Putamen (tissue), 1 donor: ENCODE measurements at regions not wholly inside any gene's neighbourhood (a gene's known extent, or its start where the extent isn't known, plus 50 kb on each side); places are given as distances from the start of the nearest gene placed in this dataset.
"Not testable (repeated sequence)": the region's sequence is repeated elsewhere in the genome, so short reads cannot be mapped to it uniquely, and the experiment has no call there.

Experiments
- DNase-seq: peaks from one replicate; pipeline ENCODE4 v3.0.0-alpha.2; 2016; ENCODE audit warnings: low spot score

DNA sequence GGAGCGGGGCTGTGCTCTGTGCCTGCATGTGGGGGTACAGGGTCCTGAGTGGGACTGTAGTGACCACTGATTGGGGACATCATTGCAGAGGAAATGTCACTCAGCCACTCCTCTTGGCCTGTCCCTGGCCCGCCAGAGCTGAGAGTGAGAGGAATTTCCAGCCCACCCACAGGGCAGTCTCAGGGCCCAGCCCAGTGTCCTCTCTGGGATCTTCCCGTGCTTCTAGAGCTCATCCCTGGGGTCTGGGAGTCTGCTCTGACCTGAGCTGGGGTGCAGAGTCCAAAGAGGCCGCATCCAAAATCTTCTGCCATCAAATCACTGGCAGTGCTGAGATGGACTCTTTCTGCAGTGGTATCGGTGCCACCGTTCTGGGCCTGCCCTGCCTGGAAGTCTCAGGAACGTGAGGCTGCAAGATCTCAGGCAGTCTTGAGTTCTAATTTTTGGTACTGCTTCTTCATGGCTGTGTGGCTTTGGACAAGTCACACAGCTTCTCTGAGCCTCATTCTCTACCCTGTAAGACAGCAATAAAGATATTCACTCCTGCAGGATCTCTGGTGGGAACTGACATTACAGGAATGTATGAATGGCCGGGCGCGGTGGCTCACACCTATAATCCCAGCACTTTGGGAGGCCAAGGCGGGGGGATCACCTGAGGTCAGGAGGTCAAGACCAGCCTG is 100.8 kb upstream of the TARDBP start:
- DNase-seq, result no peak

DNA sequence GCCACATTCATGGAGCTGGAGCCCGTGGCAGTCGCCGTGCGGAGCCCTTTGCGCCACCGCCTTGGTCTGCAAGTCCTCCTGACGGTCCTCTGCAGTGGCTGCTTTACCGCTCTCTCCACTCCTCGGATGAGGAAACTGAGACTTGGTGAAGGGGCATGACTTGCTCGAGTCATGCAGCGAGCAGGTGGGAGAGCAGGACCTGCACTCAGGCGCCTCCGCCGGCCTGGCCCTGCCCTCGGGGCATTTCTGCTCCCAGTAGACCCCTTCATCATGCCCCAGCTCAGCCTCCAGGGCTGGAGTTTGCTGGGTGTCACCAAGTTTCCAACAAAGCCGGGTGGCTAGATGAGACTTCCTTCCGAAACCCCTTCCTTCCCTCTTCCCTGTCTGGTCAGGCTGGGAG is 100.0 kb upstream of the TARDBP start:
- no peak for DNase-seq

- no peak for DNase-seq
Observed at GRCh38 chr1:10914056-10914455, 98.4 kb upstream of the TARDBP start.

GRCh38 chr1:10915594-10915993 is 96.9 kb upstream of the TARDBP start:
- no peak for DNase-seq

DNA sequence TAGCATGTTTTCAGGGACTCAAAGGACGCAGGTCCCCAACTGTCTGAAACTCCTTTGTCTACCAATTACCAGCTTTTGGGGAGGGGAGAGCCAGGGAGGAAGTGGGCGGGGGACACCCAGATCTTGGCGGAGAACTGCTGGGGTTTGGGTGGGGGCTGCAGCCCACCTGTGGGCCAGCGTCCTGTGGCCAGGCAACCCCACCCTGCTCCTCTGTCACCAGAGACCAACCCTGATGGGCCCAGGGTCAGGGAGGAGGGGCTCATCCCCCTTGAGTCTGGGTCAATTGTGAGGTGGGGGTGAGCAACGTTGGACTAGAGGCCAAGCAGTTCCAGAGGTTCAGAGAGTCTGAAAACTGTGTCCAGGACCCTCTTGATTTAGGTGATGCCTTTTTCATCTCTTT is 96.1 kb upstream of the TARDBP start:
- DNase-seq, result no peak

- DNase-seq, result no peak
Observed at GRCh38 chr1:10916991-10917390, 95.5 kb upstream of the TARDBP start.

DNA sequence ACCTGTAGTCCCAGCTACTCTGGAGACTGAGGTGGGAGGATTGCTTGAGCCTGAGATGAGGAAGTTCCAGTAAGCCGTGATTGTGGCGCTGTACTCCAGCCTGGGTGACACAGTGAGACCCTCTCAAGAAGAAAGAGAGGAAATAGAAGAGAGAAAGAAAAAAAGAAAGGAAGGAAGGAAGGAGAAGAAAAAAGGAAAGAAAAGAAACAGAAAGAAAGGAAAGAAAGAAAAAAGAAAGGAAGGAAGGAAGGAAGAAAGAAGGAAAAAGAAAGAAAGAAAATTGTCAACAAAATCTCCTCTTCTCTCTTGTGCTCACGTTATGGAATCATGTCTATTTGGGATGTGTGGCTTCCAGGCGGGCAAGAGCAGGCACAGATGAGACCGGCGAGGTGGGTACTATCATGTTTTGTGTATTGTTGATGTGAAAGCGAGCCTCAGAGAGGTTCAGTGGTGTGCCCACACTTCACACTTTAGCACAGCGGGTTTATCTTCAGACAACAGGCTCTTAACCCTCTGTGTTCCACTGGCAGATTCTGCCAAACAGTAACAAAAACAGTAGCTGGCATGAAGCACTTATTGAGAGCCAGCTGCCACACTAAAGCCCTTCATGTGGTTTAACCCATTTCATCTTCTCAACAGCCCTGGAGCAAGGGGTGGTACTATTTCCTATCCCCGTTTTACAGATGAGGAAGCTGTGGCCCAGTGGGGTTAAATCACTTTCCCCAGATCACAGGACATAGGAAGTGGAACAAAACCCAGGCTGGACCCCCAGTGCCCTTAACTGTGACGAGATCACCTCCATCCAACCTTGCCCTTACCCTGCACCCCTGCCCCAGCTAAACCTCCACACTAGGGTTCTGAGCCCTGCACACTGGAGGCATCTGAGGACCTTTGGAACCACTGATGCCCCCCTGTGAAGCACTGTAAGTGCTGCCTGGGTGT is 94.7 kb upstream of the TARDBP start:
- DNase-seq, result no peak

GRCh38 chr1:10918531-10918930 is 93.9 kb upstream of the TARDBP start:
- no peak for DNase-seq

DNA sequence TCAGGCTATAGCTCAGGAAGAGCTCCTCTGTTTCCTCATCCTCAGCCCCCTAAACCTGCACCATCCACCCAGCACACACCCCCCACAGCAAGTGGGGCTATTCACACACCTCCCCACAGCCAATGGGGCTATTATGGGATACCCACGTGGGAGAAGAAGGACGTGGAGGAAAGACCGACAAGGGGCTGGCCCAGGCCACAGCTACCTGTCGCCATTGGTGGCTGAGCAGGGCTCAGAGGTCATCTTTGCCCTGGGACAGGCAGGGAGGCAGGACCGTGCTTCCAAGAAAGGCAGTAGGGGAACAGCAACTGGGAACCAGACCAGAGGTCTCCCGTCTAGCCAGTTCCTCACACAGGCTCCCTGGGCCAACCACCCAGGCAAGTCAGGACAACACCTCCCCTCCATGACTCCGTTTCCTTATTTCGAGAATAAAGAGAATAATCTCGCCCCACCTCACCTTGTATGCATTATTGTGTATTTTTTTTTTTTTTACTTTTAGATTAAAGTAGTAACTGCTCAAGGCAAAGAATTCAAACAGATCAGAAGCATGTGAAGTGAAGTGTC is 92.3 kb upstream of the TARDBP start:
- no peak for DNase-seq

GRCh38 chr1:10922315-10923060 is 90.0 kb upstream of the TARDBP start:
- DNase-seq, result not testable (repeated sequence)

- no peak for DNase-seq
Observed at GRCh38 chr1:10924030-10924429, 88.4 kb upstream of the TARDBP start.

DNA sequence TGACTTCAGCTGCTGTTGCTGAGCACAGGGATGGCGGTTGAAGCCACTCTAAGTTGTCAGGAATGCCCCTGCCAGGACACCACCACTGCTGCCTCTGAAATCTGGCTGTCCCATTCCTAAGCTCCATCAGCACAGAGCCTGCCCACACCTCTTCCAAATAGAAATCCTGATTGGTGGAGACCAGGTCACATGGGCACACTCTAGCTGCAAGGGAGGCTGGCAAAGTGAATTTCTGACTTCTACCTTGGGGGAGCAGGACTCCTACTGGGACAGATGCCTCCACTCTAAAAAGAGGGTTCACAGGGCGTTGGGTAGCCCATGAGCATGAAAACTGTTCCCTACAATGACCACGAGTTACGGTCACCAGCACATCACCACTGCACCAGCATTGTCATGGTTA is 83.8 kb upstream of the TARDBP start:
- no peak for DNase-seq

GRCh38 chr1:10932088-10932487 is 80.4 kb upstream of the TARDBP start:
- DNase-seq, result no peak

- no peak for DNase-seq
Observed at GRCh38 chr1:10934150-10934818, 78.2 kb upstream of the TARDBP start.

DNA sequence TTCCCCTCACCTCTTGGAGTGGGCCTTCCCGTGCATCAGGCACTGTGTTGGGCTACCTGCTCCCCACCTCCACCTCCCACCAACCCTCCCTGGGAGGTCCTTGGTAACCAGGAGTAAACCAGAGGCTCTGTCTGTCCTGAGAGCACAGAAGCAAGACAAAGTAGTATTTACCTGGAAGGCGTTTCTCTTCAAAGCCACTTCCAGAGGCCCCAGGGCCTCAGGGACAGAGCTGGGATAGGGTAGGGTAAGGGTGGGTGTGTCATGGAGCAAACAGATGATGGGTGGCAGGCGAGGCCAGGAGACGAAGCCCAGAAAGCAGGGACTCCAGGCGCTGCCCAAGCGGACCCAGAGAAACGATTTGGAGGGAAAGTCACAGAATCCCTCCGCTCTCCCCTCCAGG is 77.2 kb upstream of the TARDBP start:
- no peak for DNase-seq

DNA sequence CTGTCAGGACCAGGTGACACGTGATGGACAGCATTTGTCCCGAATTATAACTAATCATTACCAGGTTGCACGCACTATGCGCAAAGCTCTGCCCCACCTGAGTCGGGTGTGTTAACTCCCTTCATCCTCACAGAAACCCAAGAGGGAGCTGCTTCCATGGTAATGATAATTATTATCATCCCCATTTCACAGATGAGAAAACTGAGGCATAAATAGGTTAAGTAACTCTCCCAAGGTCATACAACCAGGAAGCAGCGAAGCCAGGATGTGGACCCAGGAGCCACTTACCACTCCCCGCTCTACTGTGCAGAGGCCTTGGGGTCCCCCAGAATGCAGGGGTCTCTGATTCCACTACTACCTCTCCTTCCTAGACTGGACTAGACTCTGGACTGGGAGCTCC is 76.7 kb upstream of the TARDBP start:
- no peak for DNase-seq

DNA sequence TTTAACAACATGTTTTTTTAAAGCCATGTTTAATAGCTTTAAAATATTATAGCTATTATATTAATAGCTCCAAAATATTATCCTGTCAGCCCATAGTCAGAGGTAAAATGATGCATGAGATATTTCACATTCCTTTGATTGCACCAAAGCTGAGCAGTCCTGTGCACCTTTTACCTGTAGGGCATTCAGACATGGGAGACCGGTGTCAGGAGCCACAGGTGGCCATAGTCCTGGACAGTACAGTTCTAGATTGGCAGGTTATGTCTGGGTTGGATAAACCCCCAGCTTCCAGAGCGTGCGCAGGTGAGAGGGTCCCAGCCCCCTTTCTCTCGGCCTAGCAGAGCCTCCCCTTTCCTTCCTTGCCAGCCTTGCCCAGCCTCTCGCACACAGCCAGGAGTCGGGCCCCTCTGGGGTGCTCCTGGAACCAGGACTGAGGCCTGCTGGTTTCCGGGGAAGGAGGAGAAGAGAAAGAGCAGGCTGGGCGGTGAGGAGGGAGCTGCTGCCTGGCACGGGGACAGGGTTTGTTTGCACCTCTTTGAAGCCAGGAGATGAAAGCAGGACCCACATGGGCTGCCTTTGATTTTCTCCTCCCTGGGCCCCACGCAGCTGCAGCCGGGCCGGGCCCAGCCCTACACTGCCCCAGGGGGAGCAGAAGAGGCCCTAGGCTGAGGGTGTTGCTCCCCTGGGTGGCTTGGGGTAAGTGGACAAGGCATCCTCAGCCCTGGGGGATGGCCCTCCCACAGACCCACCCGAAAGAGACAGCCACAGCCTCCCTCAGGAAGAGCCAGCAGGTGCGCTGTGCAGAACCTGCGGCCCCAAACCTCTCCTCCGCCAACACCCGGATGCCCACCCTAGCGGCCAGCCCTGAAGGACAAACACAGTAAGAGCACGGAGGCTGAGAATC is 75.2 kb upstream of the TARDBP start:
- no peak for DNase-seq

DNA sequence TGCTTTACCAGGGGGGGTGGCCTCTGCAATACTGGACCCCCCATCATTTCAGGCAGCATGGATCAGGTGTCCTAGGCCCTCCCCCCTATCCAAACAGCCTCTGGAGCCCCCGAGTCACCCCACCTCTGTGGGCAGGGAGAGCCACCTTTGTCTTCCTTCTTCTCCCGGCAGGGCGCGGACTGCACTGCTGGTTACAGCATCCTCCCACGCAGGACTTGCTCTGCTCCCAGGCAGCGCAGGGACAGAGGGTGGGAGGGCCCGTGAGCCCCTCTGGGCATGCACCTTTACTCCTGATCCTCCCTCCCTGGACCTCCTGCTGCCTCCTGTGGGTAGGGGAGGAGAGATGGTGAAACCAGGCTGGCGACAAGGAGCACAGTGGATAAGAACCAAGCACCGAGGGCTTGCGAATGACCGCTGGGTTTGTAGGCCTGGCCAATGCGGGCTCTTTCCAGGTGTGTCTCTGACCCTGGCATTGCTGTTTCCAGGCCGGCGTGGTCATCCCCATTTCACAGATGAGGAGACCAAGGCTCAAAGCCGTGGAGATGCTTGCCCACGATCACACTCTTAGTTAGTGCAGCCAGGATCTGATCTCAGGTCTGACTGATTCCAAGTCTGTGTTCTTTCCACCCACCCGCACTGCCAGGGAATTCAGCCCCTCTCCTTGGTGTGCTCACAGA is 73.6 kb upstream of the TARDBP start:
- DNase-seq, result no peak

DNA sequence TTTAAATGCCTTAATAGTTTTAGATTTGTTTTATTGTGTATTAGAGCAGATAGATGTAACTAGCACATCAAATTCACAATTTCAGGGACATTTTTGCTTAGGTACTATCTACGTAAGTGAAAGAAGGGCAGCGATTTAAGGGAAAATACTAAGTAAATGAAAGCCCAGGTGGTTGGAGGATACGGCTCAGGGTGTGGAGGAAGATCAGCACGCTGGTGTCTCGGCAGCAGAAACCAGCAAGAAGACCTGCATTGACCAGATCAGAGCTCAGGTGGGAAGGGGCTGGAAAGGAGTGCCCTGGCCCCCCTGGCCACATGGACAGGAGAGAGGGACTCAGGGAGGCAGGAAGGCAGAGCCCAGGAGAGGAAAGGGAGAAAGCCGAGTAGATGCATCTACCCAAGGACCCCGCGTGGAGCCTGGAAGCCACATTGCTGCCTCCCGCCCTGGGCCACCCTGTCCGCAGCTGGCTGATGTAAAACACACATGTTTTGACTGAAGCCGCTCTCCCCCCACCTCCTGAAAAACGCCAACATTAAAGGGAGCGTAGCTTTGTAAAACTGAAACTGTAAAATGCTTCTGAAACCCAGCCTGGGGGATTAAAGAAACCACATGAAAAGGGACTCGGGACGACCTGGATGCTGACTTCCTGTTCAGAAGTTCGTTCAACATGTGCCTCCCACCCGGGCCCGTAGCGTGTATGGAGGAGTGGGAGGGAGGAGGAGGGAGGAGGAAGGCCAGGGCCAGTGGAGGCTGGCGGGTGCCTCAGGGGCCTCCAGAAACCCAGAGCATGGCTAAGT is 72.6 kb upstream of the TARDBP start:
- no peak for DNase-seq
